B cell (primary cell): ENCODE measurements at regions not wholly inside any gene's neighbourhood (a gene's known extent, or its start where the extent isn't known, plus 50 kb on each side); places are given as distances from the start of the nearest gene placed in this dataset.

ENCODE experiments used
- ATAC-seq: fragments of 200-7000 bp; cut with Tn5 transposase; one replicate; pipeline ENCODE4 v1.10.0; 2021; ENCODE audit warnings: low read depth, mild to moderate bottlenecking, moderate number of reproducible peaks, moderate library complexity
- CTCF ChIA-PET: fragments of 350-600 bp; sonication (Branson Sonifier 250); formaldehyde crosslinking; loops from one replicate; lab custom pipeline; 2021; ENCODE audit warnings: antibody characterized with exemption, inconsistent platforms; lab: Charles Lee
- POLR2A ChIA-PET: fragments of 350-600 bp; sonication (Branson Sonifier 250); formaldehyde crosslinking; loops from one replicate; lab custom pipeline; 2021; ENCODE audit warnings: antibody characterized with exemption; lab: Charles Lee
- DNase-seq: peaks from one replicate; pipeline ENCODE4 v3.0.0; 2013
- H2AFZ ChIP-seq: 2 replicates; pipeline ENCODE4 v1.6.1; 2012; ENCODE audit warnings: mild to moderate bottlenecking, low read depth, low read length; ENCODE audit not compliant: insufficient read depth, poor library complexity, severe bottlenecking
- H3K27ac ChIP-seq, 2 donors: 1 replicate in 1 of 2; 2 replicates in 1 of 2; pipeline ENCODE4 v1.5.1; 2012 to 2013; ENCODE audit warnings: low read length in 2 of 2, mild to moderate bottlenecking in 2 of 2, moderate library complexity in 1 of 2
- H3K27me3 ChIP-seq, 4 experiments: fragments of 200-600 bp in 1 of 4; sonication (generic) in 1 of 4; replicated peaks in 1 of 4; 1 replicate in 2 of 4; 2 replicates in 2 of 4; pipeline versions ENCODE4 v1.6.1 to v1.7.0; 2013 to 2016; ENCODE audit warnings: low read length in 3 of 4, mild to moderate bottlenecking in 2 of 4, mixed read lengths in 1 of 4, moderate library complexity in 1 of 4; ENCODE audit not compliant: insufficient read depth in 4 of 4, control insufficient read depth in 3 of 4; ENCODE audit errors: control extremely low read depth in 1 of 4
- H3K36me3 ChIP-seq, 2 experiments: replicated peaks in 1 of 2; 1 replicate in 1 of 2; 2 replicates in 1 of 2; pipeline versions ENCODE4 v1.6.1 to v1.7.1; 2013; ENCODE audit warnings: low read length in 1 of 2; ENCODE audit not compliant: insufficient read depth in 2 of 2, control insufficient read depth in 1 of 2; ENCODE audit errors: control extremely low read depth in 1 of 2, extremely low read depth in 1 of 2
- H3K4me1 ChIP-seq, 2 donors: fragments of 200-600 bp in 1 of 2; sonication (generic) in 1 of 2; 1 replicate in 1 of 2; 2 replicates in 1 of 2; pipeline versions ENCODE4 v1.5.1 to v1.6.1; 2013 to 2017; ENCODE audit warnings: low read length in 2 of 2; ENCODE audit not compliant: control insufficient read depth in 2 of 2, insufficient read depth in 2 of 2
- H3K4me2 ChIP-seq: replicated peaks from 2 replicates; pipeline ENCODE3; 2012; ENCODE audit warnings: mild to moderate bottlenecking, low read depth, low read length; ENCODE audit not compliant: poor library complexity, severe bottlenecking
- H3K4me3 ChIP-seq, 5 experiments: fragments of 200-600 bp in 1 of 5; sonication (generic) in 1 of 5; 1 replicate in 3 of 5; 2 replicates in 2 of 5; pipeline versions ENCODE4 v1.5.1 to v1.7.0; 2011 to 2016; ENCODE audit warnings: low read length in 4 of 5, mild to moderate bottlenecking in 4 of 5, low read depth in 2 of 5, control low read depth in 1 of 5, moderate library complexity in 1 of 5; ENCODE audit not compliant: insufficient read depth in 1 of 5; ENCODE audit errors: control extremely low read depth in 1 of 5, extremely low read depth in 1 of 5
- H3K79me2 ChIP-seq: fragments of 200-600 bp; sonication (generic); one replicate; pipeline ENCODE4 v1.6.0; 2016; ENCODE audit warnings: low read length; ENCODE audit not compliant: control insufficient read depth, insufficient read depth
- H3K9ac ChIP-seq: fragments of 200-600 bp; sonication (generic); 2 replicates; pipeline ENCODE4 v1.6.1; 2017; ENCODE audit warnings: mild to moderate bottlenecking, low read length, moderate library complexity
- H3K9me3 ChIP-seq, 3 donors: one replicate each; pipeline versions ENCODE4 v1.6.1 to v1.7.1; 2013; ENCODE audit warnings: low read length in 2 of 3; ENCODE audit not compliant: control insufficient read depth in 2 of 3, insufficient read depth in 1 of 3; ENCODE audit errors: control extremely low read depth in 1 of 3
- H4K20me1 ChIP-seq: 2 replicates; pipeline ENCODE4 v1.6.0; 2012; ENCODE audit warnings: mild to moderate bottlenecking, low read length; ENCODE audit not compliant: insufficient read depth, control insufficient read depth, poor library complexity, severe bottlenecking
- H3K27ac Mint-ChIP-seq: one replicate; pipeline ENCODE4 v1.8.0; 2021; ENCODE audit warnings: mixed read lengths
- H3K27me3 Mint-ChIP-seq: one replicate; pipeline ENCODE4 v1.8.0; 2021; ENCODE audit warnings: mixed read lengths
- H3K4me1 Mint-ChIP-seq: one replicate; pipeline ENCODE4 v1.8.0; 2021; ENCODE audit warnings: mixed read lengths
- H3K4me3 Mint-ChIP-seq: one replicate; pipeline ENCODE4 v1.8.0; 2021; ENCODE audit warnings: mixed read lengths
- H3K9me3 Mint-ChIP-seq: one replicate; pipeline ENCODE4 v1.8.0; 2022; ENCODE audit warnings: mixed read lengths; ENCODE audit not compliant: insufficient read depth
- CTCF ChIP-seq: fragments of 200-600 bp; IDR thresholded peaks from one replicate; pipeline ENCODE4 v1.8.0; 2022; ENCODE audit warnings: antibody characterized with exemption, mild to moderate bottlenecking
- EZH2 ChIP-seq: IDR thresholded peaks from 2 replicates; pipeline ENCODE4 v1.6.1; 2012; ENCODE audit warnings: borderline replicate concordance, low read depth, mild to moderate bottlenecking, moderate library complexity, low read length; ENCODE audit not compliant: insufficient read depth, poor library complexity, severe bottlenecking
- WGBS: methylation state at CpG from one replicate; pipeline ENCODE4 v1.1.5; 2013; ENCODE audit warnings: missing lambda C conversion rate; ENCODE audit not compliant: insufficient coverage; 5-methylcytosine and 5-hydroxymethylcytosine counted together
- intact Hi-C: fragments of 100-400 bp; cut with micrococcal nuclease; formaldehyde crosslinking; loops from one replicate; pipeline ENCODE4 v1.10.0; 2022

- Mint-ChIP-seq H3K4me1 (peaks cover 4% of the 10 kb centered on the region), H3K27ac (no peak overlapping the region), H3K9me3 (no peaks in the 10 kb centered on the region), H3K27me3 (no peaks in the 10 kb centered on the region), H3K4me3 (peak overlapping the region; percentile 49)
- DNase-seq = no peak
- Histone ChIP-seq H3K27ac (no peak overlapping the region), H3K4me1 (no peaks in the 10 kb centered on the region), H3K4me2 (peak overlapping the region; percentile 27), H4K20me1 (no peaks in the 10 kb centered on the region), H3K9ac (no peak overlapping the region), H3K9me3 (no peaks in the 10 kb centered on the region), H3K27me3 (no peaks in the 10 kb centered on the region), H3K4me3 (peak overlapping the region in 1 of 5 experiments; percentile 11), H3K79me2 (no peaks in the 10 kb centered on the region), H3K36me3 (no peaks in the 10 kb centered on the region), H2AFZ (peak overlapping the region; percentile 64)
- CTCF ChIA-PET = no interaction called here
- ATAC-seq = no peak
- TF ChIP-seq CTCF (no peak), EZH2 (no peak)
- intact Hi-C loops = no loop called here
- WGBS = no CpG with 5 or more reads among the region's 2 CpGs
- POLR2A ChIA-PET = no interaction called here
These were observed 406.0 kb upstream of the POU3F3 start for GRCh38 chr2:104447831-104448434.

- H3K4me2 ChIP-seq = no peak overlapping the region
- no peaks in the 10 kb centered on the region for H3K36me3 ChIP-seq
- no peaks in the 10 kb centered on the region for H4K20me1 ChIP-seq
- ChIA-PET POLR2A (no interaction called here), CTCF (no interaction called here)
- no peaks in the 10 kb centered on the region for H3K27me3 ChIP-seq
- H3K4me1 ChIP-seq = no peaks in the 10 kb centered on the region
- no peak overlapping the region for H3K27ac ChIP-seq
- ATAC-seq (no peak), DNase-seq (no peak)
- peak overlapping the region; percentile 19 for H2AFZ ChIP-seq
- H3K9me3 Mint-ChIP-seq = no peaks in the 10 kb centered on the region
- no peak overlapping the region for H3K4me3 ChIP-seq
- H3K4me3 Mint-ChIP-seq = no peak overlapping the region
- H3K79me2 ChIP-seq = no peaks in the 10 kb centered on the region
- no CpG with 5 or more reads among the region's 5 CpGs for WGBS
- H3K27me3 Mint-ChIP-seq = no peaks in the 10 kb centered on the region
- no peaks in the 10 kb centered on the region for H3K9me3 ChIP-seq
- intact Hi-C loops = no loop called here
- no peak for TF ChIP-seq EZH2
- no peak for TF ChIP-seq CTCF
- H3K27ac Mint-ChIP-seq = no peak overlapping the region
- H3K9ac ChIP-seq = no peak overlapping the region
- H3K4me1 Mint-ChIP-seq = peaks cover 4% of the 10 kb centered on the region
These were observed 405.1 kb upstream of the POU3F3 start for GRCh38 chr2:104448661-104449440.
